ENCODE measurements at regions not wholly inside any gene's neighbourhood (a gene's known extent, or its start where the extent isn't known, plus 50 kb on each side); places are given as distances from the start of the nearest gene placed in this dataset.
"Not testable (repeated sequence)": the region's sequence is repeated elsewhere in the genome, so short reads cannot be mapped to it uniquely, and the experiment has no call there.

GRCh38 chr3:139113993-139114375, 69.3 kb upstream of the PRR23C start:
- DNase-seq (ENCODE audit: low spot score), result no peak

GRCh38 chr3:139116631-139117030, 71.9 kb upstream of the PRR23C start:
- not testable (repeated sequence) for DNase-seq (ENCODE audit: low spot score)

GRCh38 chr3:139117136-139117675, 72.5 kb upstream of the PRR23C start:
- DNase-seq (ENCODE audit: low spot score), result no peak

DNA sequence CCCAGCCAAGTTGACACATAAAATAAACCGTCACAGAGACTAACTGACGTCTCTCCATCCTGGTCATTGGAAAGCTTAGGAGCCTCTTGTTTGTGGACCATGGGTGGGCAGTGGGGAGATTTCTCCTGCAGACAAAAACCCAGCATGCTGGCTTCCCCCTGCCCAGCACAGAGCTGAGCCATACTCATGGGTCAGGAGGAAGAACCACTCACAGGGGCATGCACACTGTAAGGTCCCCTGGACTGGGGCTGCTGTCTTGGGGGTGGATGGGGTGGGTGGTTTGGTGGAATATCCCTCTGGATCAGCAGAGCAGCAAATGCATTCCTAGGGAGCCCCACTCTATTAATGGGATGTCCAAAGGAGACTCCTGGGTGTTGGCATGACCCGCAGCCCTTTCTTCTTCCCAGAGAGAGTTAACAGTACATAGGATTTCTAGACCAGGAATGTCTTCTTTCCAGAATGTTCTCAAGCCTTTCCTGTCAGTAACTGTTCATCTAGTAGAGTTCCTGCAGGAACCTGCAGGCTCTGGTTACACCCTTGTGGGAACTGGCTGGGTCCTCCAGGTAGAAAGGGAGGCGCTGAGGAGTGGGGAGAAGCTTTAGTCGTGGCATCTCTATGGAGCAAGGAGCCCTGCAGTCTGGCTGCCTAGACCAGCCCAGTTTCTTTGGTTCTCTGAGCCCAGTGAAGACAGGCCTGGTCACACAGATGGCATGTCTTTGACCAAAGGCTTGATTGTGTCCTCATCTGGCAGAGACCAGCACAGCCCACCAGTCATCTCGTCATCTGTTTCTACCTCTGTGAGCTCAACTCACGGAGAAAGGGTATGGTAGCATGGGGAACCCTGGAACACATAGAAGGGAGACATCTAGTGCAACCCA, 73.4 kb upstream of the PRR23C start:
- no peak for DNase-seq (ENCODE audit: low spot score)

DNA sequence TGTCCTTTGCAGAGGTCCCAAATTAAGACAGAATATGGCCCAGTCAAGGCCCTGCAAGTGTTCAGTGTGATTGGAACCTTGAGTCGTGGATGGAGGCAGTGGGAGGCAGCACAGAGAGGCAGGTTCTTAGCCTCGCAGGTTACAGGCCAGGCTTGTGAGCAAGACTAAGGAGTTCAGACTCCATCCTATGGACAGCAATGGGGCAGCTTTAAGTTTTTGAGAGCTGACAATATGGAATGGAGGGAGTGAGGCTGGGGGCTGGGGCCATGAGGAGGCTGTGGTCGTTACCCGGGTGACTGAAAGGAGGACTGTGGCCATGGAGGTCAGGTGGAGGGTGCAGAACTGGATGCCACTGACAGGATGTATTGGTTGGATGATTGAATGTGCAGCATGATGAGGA, 74.1 kb upstream of the PRR23C start:
- no peak for DNase-seq (ENCODE audit: low spot score)

GRCh38 chr3:139119331-139120025, 74.8 kb upstream of the PRR23C start:
- no peak for DNase-seq (ENCODE audit: low spot score)

DNA sequence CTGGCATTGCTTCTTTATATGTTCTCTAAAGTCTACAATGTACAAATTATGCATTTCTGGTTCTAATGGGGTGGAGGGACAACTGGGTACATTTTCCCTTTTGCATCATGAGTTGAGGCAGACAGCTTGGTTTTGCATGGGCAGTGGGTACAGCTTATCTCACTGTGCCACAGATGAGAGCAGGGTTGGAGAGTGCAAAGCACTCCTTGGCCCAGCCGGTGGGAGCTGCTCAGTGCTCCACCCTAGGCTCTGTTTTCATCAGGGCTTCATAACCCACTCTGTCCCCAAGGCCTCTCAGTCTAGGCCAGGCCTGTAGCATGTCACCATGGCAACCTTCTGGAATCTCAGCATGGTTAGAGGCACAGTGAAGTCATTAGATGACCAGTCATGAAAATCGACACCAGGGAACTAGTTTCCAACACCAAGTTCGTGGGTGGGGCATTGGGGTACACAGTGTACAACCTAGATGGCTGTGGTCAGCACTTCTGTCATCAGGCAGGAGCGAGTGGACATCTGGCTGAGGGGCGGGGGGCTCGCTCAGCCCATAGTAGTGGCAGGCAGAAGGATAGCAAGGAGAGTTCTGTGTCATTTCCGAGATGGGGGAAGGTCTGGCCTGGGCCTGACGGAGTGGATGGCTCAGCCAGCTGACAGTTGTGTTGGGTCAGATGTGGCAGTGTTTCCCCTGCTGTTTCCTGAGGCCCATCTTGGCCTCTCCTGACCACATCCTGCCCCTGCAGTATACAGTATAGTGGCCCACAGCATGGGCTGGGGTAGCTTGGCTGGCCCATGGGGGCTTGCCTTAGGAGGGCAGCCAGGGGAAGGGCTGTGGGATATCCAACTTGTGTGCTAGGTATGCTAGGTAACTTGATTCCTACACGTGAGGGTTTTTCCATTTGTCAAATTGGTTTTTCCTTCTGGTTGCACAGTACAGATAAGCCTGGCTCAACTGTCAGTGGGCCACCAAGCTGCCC, 75.7 kb upstream of the PRR23C start:
- no peak for DNase-seq (ENCODE audit: low spot score)

DNA sequence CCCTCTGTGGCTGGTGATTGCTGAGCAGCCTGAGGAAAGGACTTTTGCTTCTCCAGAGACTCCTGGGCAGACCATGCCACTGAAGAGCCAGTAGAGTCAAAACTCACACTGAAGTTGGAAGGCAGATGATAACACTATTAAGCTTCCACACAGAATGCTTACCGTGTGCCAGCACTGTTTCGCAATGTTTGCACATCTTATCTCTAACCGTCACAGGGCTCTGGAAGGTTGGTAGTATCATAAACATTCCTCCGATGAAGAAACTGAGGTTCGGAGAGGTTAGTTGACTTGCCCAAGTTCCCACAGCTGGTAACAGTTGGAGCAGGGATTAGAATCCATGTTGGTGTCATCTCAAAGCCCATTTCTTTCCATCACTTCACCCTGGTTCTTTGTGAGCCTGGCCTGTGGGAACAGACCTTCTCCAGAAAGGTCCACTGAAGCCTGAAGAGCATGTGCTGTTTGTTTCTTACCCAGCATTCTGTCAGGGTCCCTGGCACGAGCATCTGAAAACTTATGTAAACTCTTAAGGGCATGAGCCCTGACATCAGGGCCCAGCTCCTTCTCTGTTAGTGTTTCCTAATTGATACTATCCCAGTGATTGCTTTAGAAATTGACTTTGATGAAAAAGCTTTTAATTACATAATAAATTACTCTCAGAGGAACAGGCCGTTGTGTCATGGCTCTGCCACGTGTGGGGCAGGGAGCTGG, 77.0 kb upstream of the PRR23C start:
- no peak for DNase-seq (ENCODE audit: low spot score)

DNA sequence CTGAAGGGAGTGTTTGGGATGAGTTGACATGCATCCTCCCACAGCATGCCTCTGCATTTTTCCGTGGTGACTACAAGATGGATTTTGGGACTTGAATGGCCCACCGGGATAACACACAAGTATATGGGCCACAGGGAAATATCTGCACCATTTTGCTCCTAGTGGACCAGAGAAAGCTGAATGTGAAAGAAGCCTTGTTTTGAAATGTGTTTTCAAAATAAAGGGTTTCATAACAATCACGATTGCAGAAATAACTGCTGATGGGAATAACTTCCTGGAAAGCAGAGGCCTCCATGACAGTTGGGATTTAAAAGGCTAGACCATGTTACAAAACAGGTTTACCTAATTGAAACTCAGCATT, 77.5 kb upstream of the PRR23C start:
- DNase-seq (ENCODE audit: low spot score), result no peak

GRCh38 chr3:139122612-139123011, 77.9 kb upstream of the PRR23C start:
- no peak for DNase-seq (ENCODE audit: low spot score)

DNA sequence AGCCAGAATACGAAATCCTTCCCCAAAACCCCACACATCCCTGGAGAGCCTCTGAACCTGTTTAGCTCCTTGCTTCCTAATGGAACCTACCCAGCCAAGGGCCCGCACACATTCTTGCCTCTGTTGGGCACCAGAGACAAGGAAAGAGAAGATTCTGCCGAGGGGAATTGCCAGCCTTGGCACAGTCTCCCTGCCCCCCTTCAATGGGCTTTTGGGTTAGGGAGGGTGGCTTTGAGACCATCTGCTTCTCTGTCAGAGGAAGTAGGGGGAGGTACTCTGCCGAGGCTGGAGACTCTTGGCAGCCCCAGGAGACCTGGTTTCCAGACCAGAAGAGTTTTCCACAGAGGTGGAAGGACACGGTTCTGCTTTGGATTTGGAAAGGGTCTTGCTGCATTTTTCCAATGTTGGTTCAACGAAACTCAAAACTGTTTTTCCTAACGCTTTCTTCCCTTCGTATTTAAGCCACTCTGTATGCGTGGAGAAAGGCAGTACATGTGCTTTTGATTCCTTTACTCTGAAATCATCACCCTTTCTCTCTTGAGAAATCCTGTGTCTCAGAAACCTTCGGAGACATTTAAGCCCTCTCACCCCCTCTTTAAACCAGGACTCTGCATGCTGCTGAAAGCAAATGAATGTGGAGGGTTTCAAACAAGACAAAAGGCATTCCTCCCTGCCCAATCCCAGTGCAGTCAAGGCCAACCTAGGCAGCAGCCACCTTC, 78.8 kb upstream of the PRR23C start:
- no peak for DNase-seq (ENCODE audit: low spot score)

GRCh38 chr3:139124197-139124596, 79.5 kb upstream of the PRR23C start:
- DNase-seq (ENCODE audit: low spot score), result no peak

DNA sequence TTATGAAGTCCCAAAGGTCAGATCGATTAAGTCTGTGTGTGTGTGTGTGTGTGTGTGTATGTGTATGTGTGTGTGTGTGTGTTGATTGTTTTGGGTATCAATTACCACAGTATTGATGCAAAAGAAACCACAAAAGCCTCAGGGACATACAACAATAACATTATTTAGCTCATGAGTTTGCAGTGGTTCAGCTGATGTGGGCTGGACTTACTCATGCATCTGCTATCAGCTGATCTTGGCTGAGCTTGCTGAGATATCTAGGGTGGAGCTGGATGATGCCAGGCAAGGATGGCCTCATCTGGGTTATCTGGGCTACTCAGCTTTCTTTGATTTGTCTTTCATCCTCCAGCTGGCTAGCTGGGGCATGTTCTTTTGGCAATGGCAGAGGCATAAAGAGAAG, 82.4 kb upstream of the PRR23C start:
- DNase-seq (ENCODE audit: low spot score), result no peak

DNA sequence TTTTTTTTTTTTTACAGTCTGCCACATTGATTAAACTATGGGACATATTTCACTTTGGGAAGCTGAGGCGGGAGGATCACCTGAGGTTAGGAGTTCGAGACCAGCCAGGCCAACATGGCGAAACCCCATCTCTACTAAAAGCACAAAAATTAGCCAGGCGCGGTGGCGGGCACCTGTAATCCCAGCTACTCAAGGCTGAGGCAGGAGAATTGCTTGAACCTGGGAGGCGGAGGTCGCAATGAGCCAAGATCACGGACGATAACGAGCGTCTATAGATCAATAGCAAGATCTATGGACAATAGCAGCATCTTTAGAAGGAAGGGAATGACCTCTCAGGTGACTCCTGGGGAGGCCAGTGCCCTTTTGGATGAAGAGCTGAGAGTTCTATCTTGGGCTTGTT, 82.9 kb upstream of the PRR23C start:
- DNase-seq (ENCODE audit: low spot score), result not testable (repeated sequence)

GRCh38 chr3:139128803-139129202, 84.1 kb upstream of the PRR23C start:
- peak; percentile 37 for DNase-seq (ENCODE audit: low spot score)

DNA sequence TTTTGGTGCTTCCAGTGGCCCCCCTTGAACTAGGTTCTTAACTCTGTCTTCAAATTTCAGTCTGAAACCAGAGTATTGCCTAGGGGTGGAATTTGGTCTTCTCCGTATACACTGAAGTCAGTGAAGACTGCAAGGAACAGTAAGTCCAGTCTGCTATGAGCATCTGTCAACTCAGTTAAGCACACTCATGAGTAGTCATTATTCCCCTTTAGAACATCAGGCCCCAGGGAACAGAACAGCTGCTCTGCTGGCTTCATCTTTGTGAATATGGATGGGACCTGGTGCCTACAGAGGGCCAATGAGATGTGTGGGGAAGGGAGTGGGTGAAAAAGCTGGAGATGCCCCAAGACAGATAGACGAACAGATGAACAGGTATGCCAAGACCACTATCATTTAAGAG, 85.2 kb upstream of the PRR23C start:
- no peak for DNase-seq (ENCODE audit: low spot score)

GRCh38 chr3:139130390-139131140, 85.9 kb upstream of the PRR23C start:
- DNase-seq (ENCODE audit: low spot score), result no peak

DNA sequence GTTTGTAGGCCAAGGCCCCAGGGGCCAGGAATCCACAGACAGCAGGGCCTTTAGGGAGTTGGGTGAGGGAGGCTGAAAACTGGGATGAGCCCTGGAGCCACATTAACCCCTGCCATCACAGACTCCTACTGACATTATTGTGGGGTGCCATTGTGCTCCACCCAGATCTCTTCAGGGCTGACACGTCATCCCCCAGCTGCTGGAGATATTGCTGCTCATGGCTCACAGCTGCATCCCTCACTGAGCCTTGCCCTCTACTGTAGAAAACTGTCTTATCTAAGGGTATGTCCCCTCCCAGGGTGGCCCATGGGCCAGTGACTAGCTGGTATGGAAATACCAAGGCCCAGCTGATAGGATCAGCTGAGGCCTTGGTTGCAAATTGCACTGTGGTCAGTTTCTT, 87.3 kb upstream of the PRR23C start:
- DNase-seq (ENCODE audit: low spot score), result no peak

DNA sequence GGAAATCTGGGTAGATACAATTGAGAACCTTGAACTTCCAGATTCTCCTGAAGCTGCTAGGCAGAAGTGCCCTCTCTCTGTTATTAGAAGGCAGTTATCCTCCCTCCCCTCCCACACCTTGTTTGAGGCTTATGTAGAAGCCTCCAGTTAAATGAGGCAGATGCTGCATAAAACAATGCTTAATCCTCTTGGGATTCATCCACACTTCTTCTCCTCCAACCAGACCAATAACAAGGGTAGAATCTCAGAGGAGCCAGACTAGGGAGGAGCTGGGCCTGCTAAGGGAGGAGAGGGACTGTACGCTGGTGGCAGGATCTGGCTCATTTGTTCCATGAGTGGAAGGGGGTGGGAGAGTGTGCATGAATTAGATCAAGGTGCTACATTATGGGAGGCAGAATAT, 88.3 kb upstream of the PRR23C start:
- DNase-seq (ENCODE audit: low spot score), result no peak

All from Ammon's horn (tissue), 1 donor.